Stimulated activated CD4-positive, alpha-beta T cell treated with anti-CD3 and anti-CD28 coated beads, Interleukin-2, amount 100 ng/mL, for 24 hours (primary cell): ENCODE measurements at regions not wholly inside any gene's neighbourhood (a gene's known extent, or its start where the extent isn't known, plus 50 kb on each side); places are given as distances from the start of the nearest gene placed in this dataset.
"Not testable (repeated sequence)": the region's sequence is repeated elsewhere in the genome, so short reads cannot be mapped to it uniquely, and the experiment has no call there.

Source experiments
- DNase-seq, 2 donors: peaks; one replicate each; pipeline ENCODE4 v3.0.0-alpha.2; 2020

GRCh38 chr15:47887241-47887800 is 170.0 kb downstream of the SEMA6D start:
- no peak for DNase-seq

DNA sequence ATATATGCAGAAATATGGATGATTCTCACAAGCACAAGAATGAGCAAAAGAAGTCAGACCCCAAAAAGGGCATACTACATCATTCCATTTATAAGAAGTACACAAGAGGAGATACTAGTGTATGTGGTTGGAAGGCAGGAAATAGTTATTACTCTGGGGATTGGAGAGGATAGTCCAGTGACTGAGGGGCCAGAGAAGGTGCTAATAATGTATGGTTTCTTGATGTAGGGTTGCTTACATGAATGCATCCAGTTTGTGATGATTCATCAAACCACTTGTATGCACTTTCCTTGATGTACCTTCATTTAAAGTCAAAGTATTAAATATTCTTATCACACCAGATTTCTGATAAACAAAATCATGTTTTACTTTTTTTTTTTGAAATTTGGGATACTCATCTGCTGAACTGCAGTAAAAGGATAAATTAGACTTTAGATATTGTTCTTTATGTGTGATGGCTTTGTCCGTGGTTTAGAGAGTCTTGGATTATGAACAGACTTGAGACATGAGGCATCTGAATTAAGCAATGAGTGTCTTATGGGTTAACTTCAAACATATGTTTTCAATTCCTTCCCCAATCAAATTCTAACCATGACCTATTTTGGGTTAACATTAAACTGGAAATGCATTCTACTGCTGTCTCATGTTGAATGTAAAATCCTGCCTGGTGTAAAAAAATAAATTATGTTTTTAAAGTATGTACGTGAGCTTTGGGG is 171.2 kb downstream of the SEMA6D start:
- DNase-seq, result no peak

- no peak for DNase-seq
Measured at GRCh38 chr15:47890397-47891150, 173.3 kb downstream of the SEMA6D start.

GRCh38 chr15:47897525-47897924 is 180.2 kb downstream of the SEMA6D start:
- DNase-seq, result no peak

GRCh38 chr15:47900751-47901150 is 183.4 kb downstream of the SEMA6D start:
- no peak for DNase-seq

- DNase-seq, result no peak
Measured at GRCh38 chr15:47903368-47903767, 186.1 kb downstream of the SEMA6D start.

DNA sequence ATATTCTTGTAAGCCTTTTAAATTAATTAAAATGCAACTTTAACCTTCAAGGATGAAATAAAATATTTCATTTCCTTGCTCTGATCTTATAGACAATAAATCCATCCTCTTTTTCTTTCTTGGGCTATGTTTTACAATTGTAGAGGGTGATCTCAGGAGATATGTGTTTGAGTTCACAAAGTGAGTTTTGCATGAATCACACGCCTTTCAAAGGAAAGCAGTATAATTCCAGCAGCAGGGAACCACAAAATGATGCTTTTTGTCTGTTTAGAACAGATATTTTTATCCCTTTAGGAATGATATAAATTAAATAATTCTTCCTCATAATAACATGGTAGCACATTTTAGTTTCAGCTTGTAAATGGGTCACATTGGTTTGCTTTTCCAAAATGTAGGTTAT is 191.2 kb downstream of the SEMA6D start:
- no peak for DNase-seq

DNA sequence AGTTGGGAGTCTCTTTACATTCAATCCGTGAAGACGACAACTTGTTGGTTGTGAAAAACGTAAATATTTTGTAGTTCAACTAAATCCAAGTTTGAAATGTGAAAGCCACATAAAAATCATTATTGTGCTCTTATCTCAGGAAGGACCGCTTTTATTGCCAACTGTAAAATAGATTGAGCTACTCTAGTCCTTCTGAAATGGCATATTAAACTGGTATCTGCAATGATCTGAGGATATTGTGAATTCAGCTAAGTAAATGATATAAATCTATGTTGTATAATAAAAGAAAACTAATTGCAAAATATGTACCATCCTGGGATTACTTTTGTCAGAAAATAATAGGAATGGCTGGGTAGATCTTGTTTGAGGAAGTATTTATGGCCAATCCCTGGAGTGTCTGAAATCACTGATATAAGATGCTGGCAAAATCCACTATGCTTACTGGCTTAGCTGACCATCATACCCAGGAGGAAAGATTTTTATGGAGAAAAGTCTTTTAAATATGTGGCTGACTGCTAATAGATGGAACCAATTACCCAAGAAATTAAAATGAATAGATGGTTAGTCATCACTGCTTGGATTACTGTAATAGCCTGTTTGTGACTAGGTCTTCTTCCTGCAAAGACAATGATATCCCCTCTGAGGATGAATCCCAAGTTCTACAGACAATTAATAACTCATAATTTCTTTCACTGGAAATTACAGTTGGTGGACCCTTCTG is 191.8 kb downstream of the SEMA6D start:
- DNase-seq, result no peak

GRCh38 chr15:47912910-47913309 is 195.6 kb downstream of the SEMA6D start:
- DNase-seq, result not testable (repeated sequence)

GRCh38 chr15:47917881-47918280 is 200.6 kb downstream of the SEMA6D start:
- no peak for DNase-seq

- DNase-seq, result no peak
Measured at GRCh38 chr15:47918877-47919276, 201.6 kb downstream of the SEMA6D start.

GRCh38 chr15:47924381-47924780 is 196.4 kb upstream of the SLC24A5 start:
- DNase-seq, result no peak

DNA sequence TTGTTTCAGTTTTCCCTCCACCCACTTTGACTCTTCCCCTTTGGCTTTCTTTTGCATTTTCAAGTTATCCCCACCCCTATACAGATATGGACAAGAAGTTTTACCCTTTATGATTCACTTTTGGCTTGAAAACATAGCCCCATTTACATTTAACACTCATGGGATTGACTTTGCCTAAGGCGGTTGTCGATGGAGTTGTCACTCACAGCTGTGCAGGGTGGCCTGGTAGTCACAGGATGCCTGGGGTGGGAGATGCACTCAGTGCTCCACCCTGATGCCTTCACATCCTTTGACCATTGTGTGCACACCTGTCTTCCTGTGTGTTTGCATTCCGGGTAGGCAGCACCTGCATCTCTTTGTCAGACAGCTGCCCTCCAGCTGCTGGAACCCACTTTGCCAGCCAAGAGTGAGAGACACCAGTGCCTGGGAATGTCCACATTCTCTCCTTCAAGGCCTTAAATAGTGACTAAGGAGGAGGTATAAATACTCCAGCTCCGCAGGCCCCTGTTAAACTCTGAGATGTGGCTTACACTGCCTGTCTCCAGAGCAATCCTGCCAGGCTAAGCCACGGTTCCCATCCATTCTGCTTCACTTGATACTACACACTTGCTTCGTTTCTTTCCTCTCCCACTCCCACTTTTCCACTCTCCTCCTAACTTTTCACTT is 191.5 kb upstream of the SLC24A5 start:
- no peak for DNase-seq

DNA sequence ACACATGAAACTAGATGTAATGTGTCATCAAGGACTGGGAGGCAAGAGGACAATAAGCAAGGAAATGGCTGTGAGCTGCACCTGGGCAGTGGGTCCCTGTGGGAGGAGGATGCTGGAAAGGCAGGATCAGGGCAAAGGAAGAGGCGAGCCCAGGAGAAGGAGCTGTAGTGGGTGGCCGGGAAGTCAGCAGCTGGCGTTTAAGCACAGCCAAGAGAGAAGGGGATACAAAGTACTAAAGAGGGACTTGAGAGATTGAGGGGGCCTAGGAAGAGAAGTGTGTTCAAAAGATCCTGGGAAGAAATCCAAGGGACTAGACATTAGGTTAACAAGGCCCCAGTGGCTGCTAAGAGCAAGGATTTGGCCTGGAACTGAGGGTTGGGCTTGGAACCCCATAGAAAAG is 188.5 kb upstream of the SLC24A5 start:
- no peak for DNase-seq

DNA sequence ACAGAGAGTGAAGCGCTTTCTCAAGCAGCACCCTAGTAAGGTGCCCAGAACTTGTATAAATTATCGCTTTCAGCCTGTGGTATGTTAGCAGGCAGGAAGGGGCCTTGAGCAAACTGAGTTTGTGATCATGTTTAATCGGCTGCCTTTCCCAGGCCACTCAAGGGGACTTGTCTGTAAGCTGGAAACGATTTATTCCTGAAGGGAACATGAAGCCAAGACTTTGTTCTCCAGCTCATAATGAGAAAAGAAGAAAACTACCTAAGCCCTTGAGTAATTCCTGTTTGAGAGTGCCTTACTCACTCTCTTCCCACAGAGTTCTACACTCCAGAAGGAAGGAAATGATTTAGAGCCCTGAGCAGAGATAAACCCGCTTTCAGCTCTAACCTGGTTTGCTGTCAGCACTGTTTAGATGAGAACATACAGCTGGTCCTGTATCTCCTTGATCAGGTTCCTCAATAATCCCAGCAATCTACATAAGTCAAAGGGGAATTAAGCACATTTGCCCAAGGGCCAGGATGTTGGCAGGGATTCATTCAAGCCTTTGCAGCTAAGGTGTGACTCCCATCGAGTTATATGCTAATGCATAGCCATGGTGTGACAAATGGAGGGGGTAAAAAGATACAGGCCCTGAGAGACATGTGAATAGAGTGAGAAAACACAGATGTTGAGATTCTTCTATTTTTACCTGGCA is 187.7 kb upstream of the SLC24A5 start:
- no peak for DNase-seq

- DNase-seq, result no peak
Measured at GRCh38 chr15:47933865-47934264, 186.9 kb upstream of the SLC24A5 start.

- DNase-seq, result no peak
Measured at GRCh38 chr15:47934342-47934741, 186.4 kb upstream of the SLC24A5 start.

- DNase-seq, result no peak
Measured at GRCh38 chr15:47937834-47938233, 183.0 kb upstream of the SLC24A5 start.

DNA sequence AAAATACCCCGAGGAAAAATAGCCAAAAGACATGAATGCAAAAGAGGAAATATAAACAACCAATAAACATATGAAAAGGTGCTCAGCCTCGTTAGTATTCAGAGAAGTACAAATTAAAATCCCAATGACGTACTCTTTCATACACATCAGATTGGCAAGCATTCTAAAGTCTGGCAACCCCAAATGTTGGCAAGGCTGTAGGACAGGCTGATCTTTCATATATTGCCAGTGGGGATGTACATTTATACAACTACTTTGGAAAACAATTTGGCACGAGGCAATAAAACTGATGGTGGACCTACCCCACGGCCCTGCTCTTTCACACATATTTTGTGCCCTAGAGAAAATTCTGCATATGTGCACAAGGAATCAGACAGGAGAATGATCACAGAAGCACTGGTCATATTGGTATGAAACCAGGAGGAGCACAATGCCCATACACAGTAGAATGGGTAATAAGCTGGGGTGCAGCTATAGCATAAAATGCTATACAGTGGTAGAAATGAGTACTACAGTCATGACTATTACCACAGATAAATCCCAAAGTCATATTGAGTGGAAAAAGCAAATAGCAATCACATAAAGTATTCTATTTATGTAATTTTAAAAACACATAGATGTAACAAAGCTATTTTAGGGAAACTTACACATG is 176.0 kb upstream of the SLC24A5 start:
- DNase-seq, result no peak

GRCh38 chr15:47945872-47946650 is 174.7 kb upstream of the SLC24A5 start:
- DNase-seq, result no peak

- DNase-seq, result no peak
Measured at GRCh38 chr15:47949815-47950214, 171.0 kb upstream of the SLC24A5 start.
